K562 (cell line): ENCODE measurements at regions not wholly inside any gene's neighbourhood (a gene's known extent, or its start where the extent isn't known, plus 50 kb on each side); places are given as distances from the start of the nearest gene placed in this dataset.

Experiments used
- ATAC-seq: fragments of 200-7000 bp; cut with Tn5 transposase; 3 replicates; pipeline ENCODE4 v1.9.1; 2020; ENCODE audit warnings: moderate library complexity
- BruUV-seq: library from RNA; stranded (reverse); fragments of 400-500 nt; replicated peaks from 2 replicates; lab custom pipeline; 2021; lab: Mats Ljungman, UMichigan
- CTCF ChIA-PET: fragments of 300-600 bp; formaldehyde crosslinking; extraction: SDS; loops from one replicate; lab custom pipeline; 2021; ENCODE audit warnings: low intra/inter-chr PET ratio; lab: Yijun Ruan, JAX
- POLR2A ChIA-PET: fragments of 300-600, 350-650 bp; sonication (Branson Sonifier 250); formaldehyde crosslinking; extraction: SDS; loops from one replicate; lab custom pipeline; 2021; ENCODE audit warnings: antibody characterized with exemption, inconsistent platforms; lab: Yijun Ruan, JAX
- DNase-seq, 4 experiments: peaks; one replicate each; pipeline versions ENCODE4 v3.0.0 to v3.0.0-alpha.2; 2011 to 2018; ENCODE audit warnings: low spot score in 3 of 4, mixed read lengths in 3 of 4; ENCODE audit errors: extremely low read depth in 1 of 4
- FAIRE-seq: peaks from 2 replicates; lab custom pipeline; 2011; peaks lifted over from hg19 to GRCh38; lab: Jason Lieb, UNC
- H2AFZ ChIP-seq: 2 replicates; pipeline ENCODE4 v1.6.0; 2011; ENCODE audit warnings: low read depth, low read length, control low read depth, inconsistent platforms
- H3K27ac ChIP-seq: fragments of 200-600 bp; 3 replicates; pipeline ENCODE4 v1.8.0; 2011; ENCODE audit warnings: low read depth, mild to moderate bottlenecking, control low read depth, inconsistent platforms, low read length, moderate library complexity, mixed read lengths; ENCODE audit errors: extremely low read depth
- H3K27me3 ChIP-seq, 2 experiments: fragments of 300-600 bp in 1 of 2; 2 replicates in 1 of 2; 3 replicates in 1 of 2; pipeline versions ENCODE4 v1.6.0 to v1.8.0; 2011; ENCODE audit warnings: inconsistent platforms in 2 of 2, low read length in 2 of 2, mild to moderate bottlenecking in 1 of 2, mixed read lengths in 1 of 2, moderate library complexity in 1 of 2; ENCODE audit not compliant: control insufficient read depth in 2 of 2, insufficient read depth in 2 of 2
- H3K36me3 ChIP-seq: fragments of 300-600 bp; 3 replicates; pipeline ENCODE4 v1.8.0; 2011; ENCODE audit warnings: mild to moderate bottlenecking, low read length, inconsistent platforms; ENCODE audit not compliant: control insufficient read depth, insufficient read depth
- H3K4me1 ChIP-seq, 2 experiments: fragments of 200-600 bp in 1 of 2; replicated peaks in 1 of 2; 2 replicates in 1 of 2; 3 replicates in 1 of 2; pipeline versions ENCODE4 v1.5.1 to v1.8.0; 2011; ENCODE audit warnings: inconsistent platforms in 2 of 2, low read length in 2 of 2, mild to moderate bottlenecking in 1 of 2, mixed read lengths in 1 of 2, moderate library complexity in 1 of 2; ENCODE audit not compliant: control insufficient read depth in 2 of 2, insufficient read depth in 2 of 2
- H3K4me2 ChIP-seq: 2 replicates; pipeline ENCODE4 v1.6.1; 2011; ENCODE audit warnings: low read length, control low read depth, inconsistent platforms, mixed read lengths; ENCODE audit not compliant: insufficient read depth
- H3K4me3 ChIP-seq: fragments of 200-600 bp; sonication (generic), shearing (Covaris generic); 2 replicates; pipeline ENCODE4 v1.5.1; 2016; ENCODE audit warnings: control low read depth, inconsistent platforms
- H3K79me2 ChIP-seq: fragments of 200-600 bp; 3 replicates; pipeline ENCODE4 v1.8.0; 2011; ENCODE audit warnings: low read length, inconsistent platforms; ENCODE audit not compliant: control insufficient read depth, insufficient read depth
- H3K9ac ChIP-seq, 2 experiments: 2 replicates each; pipeline versions ENCODE4 v1.6.0 to v1.6.1; 2011; ENCODE audit warnings: low read depth in 2 of 2, low read length in 2 of 2, control low read depth in 1 of 2, inconsistent platforms in 1 of 2, mild to moderate bottlenecking in 1 of 2, mixed read lengths in 1 of 2; ENCODE audit not compliant: insufficient read depth in 1 of 2
- H3K9me1 ChIP-seq: one replicate; pipeline ENCODE4 v1.6.0; 2011; ENCODE audit warnings: inconsistent platforms, mild to moderate bottlenecking, low read length, moderate library complexity; ENCODE audit not compliant: control insufficient read depth, insufficient read depth
- H3K9me3 ChIP-seq: replicated peaks from 2 replicates; pipeline ENCODE4 v1.5.1; 2011; ENCODE audit warnings: low read depth, low read length, inconsistent platforms; ENCODE audit not compliant: control insufficient read depth, insufficient read depth
- H4K20me1 ChIP-seq: replicated peaks from 2 replicates; pipeline ENCODE4 v1.6.1; 2011; ENCODE audit warnings: low read length, inconsistent platforms, mixed read lengths; ENCODE audit not compliant: control insufficient read depth, insufficient read depth
- CEBPB ChIP-seq: fragments of 450-650 bp; IDR thresholded peaks from 2 replicates; pipeline ENCODE4 v1.6.1; 2016; ENCODE audit warnings: missing genetic modification characterization, missing compliant biosample characterization
- CEBPG ChIP-seq, 3 experiments: fragments of 200-800 bp in 1 of 3; sonication (Bioruptor generic) in 1 of 3; sonication (generic) in 1 of 3; formaldehyde crosslinking in 1 of 3; IDR thresholded peaks in 2 of 3; conservative IDR thresholded peaks in 1 of 3; 2 replicates each; pipeline versions ENCODE4 v1.6.1 to v1.8.0; 2016 to 2022; ENCODE audit warnings: missing compliant biosample characterization in 2 of 3, missing genetic modification characterization in 2 of 3, mild to moderate bottlenecking in 1 of 3, missing genetic modification reagents in 1 of 3
- ETV6 ChIP-seq, 3 experiments: fragments of 150-350 bp in 1 of 3; sonication (generic) in 1 of 3; formaldehyde crosslinking in 1 of 3; IDR thresholded peaks; 2 replicates each; pipeline versions ENCODE4 v1.6.1 to v1.8.0; 2014 to 2022; ENCODE audit warnings: borderline replicate concordance in 2 of 3, low read depth in 2 of 3, antibody characterized with exemption in 1 of 3, low read length in 1 of 3, mild to moderate bottlenecking in 1 of 3, missing genetic modification reagents in 1 of 3
- RBM25 ChIP-seq: fragments of 200-400 bp; formaldehyde crosslinking; IDR thresholded peaks from 2 replicates; pipeline ENCODE4 v1.6.1; 2018; ENCODE audit warnings: low read length, low read depth, moderate library complexity; ENCODE audit not compliant: severe bottlenecking
- SMARCA4 ChIP-seq: fragments of 450-650 bp; IDR thresholded peaks from 2 replicates; pipeline ENCODE4 v1.6.1; 2016
- SMARCA5 ChIP-seq: fragments of 450-650 bp; IDR thresholded peaks from 2 replicates; pipeline ENCODE4 v1.6.1; 2016
- ZNF140 ChIP-seq: fragments of 250-450 bp; sonication (Bioruptor Pico); IDR thresholded peaks from 2 replicates; pipeline ENCODE4 v1.8.0; 2021; ENCODE audit warnings: moderate library complexity, mild to moderate bottlenecking, inconsistent platforms
- ZNF511 ChIP-seq: sonication (generic); formaldehyde crosslinking; IDR thresholded peaks from 2 replicates; pipeline ENCODE4 v1.8.0; 2022; ENCODE audit warnings: mild to moderate bottlenecking, missing genetic modification reagents
- WGBS: fragments of 100-300 bp; shearing (Covaris generic); methylation state at CpG from one replicate; pipeline ENCODE4 v1.1.6; 2016; ENCODE audit warnings: low coverage, mixed read lengths; ENCODE audit not compliant: insufficient coverage; ENCODE audit errors: missing lambda C conversion rate; 5-methylcytosine and 5-hydroxymethylcytosine counted together
- in situ Hi-C: fragments of 300-500 bp; cut with MboI; formaldehyde crosslinking; loops from 4 replicates; pipeline ENCODE4 v1.15.0; 2018; ENCODE audit warnings: inconsistent platforms, mixed read lengths
- intact Hi-C: fragments of 100-400 bp; cut with micrococcal nuclease; formaldehyde crosslinking; loops from 2 replicates; pipeline ENCODE4 v1.14.2; 2022

- FAIRE-seq (peak; percentile 26), ATAC-seq (no peak), DNase-seq (no peak)
- Histone ChIP-seq H3K27me3 (peaks cover 25 to 45% of the 10 kb centered on the region in 2 experiments), H3K79me2 (no peaks in the 10 kb centered on the region), H3K9ac (no peak overlapping the region), H2AFZ (no peak overlapping the region), H3K4me3 (no peak overlapping the region), H3K36me3 (no peaks in the 10 kb centered on the region), H3K9me1 (no peaks in the 10 kb centered on the region), H3K4me1 (no peaks in the 10 kb centered on the region), H3K27ac (no peak overlapping the region), H4K20me1 (no peaks in the 10 kb centered on the region), H3K9me3 (no peaks in the 10 kb centered on the region), H3K4me2 (no peak overlapping the region)
- TF ChIP-seq SMARCA5 = no peak
- no peak for TF ChIP-seq CEBPG (CRISPR knock-in tag; IDR thresholded peaks at IDR 0.05)
- peak; percentile 38 to 77; a peak in 3 of 4 replicates for TF ChIP-seq CEBPG (tag; conservative IDR thresholded peaks at IDR 0.05 in 1 of 2, IDR thresholded peaks at IDR 0.05 in 1 of 2)
- TF ChIP-seq CEBPB = peak; percentile 69; the same call in 1 of the 2 replicates
- POLR2A ChIA-PET = interaction anchor here (0.5 kb wide), 1 partner anchor 69 kb away, joined by 3 read pairs; no protein-coding TSS in a partner anchor
- 1% methylated on average over 4 of the region's 4 CpGs for WGBS
- CTCF ChIA-PET = no interaction called here
- BruUV-seq = no TSS peak
- in situ Hi-C loops (no loop called here), intact Hi-C loops (no loop called here)
These were observed 101.4 kb upstream of the ZNF32 start for GRCh38 chr10:43749940-43750552.

- intact Hi-C loops (no loop called here), in situ Hi-C loops (no loop called here)
- POLR2A ChIA-PET = interaction anchor here (0.5 to 0.6 kb wide), 2 partner anchors 59 to 70 kb away, joined by 3 read pairs; no protein-coding TSS in a partner anchor
- WGBS = under 1% methylated on average over 13 of the region's 13 CpGs
- BruUV-seq = no TSS peak
- Histone ChIP-seq H3K9me1 (no peaks in the 10 kb centered on the region), H3K9ac (no peak overlapping the region), H3K4me3 (no peak overlapping the region), H3K9me3 (no peaks in the 10 kb centered on the region), H3K4me1 (no peaks in the 10 kb centered on the region), H2AFZ (no peak overlapping the region), H4K20me1 (no peaks in the 10 kb centered on the region), H3K27ac (no peak overlapping the region), H3K79me2 (no peaks in the 10 kb centered on the region), H3K4me2 (no peak overlapping the region), H3K27me3 (peaks cover 23 to 44% of the 10 kb centered on the region in 2 experiments), H3K36me3 (no peaks in the 10 kb centered on the region)
- ATAC-seq (no peak), DNase-seq (no peak), FAIRE-seq (no peak)
- TF ChIP-seq ETV6 (IDR thresholded peaks at IDR 0.05; ENCODE audit: borderline replicate concordance in 1 of 2, low read depth in 2 of 2, low read length in 1 of 2) (no peak), ETV6 (CRISPR knock-in tag; IDR thresholded peaks at IDR 0.05; ENCODE audit: borderline replicate concordance) (no peak), ZNF140 (CRISPR knock-in tag) (no peak), ZNF511 (CRISPR knock-in tag) (no peak), RBM25 (no peak), SMARCA4 (no peak)
- CTCF ChIA-PET = no interaction called here
These were observed 100.5 kb upstream of the ZNF32 start for GRCh38 chr10:43749145-43749576.
